ENCODE measurements at regions not wholly inside any gene's neighbourhood (a gene's known extent, or its start where the extent isn't known, plus 50 kb on each side); places are given as distances from the start of the nearest gene placed in this dataset.
"Not testable (repeated sequence)": the region's sequence is repeated elsewhere in the genome, so short reads cannot be mapped to it uniquely, and the experiment has no call there.

DNA sequence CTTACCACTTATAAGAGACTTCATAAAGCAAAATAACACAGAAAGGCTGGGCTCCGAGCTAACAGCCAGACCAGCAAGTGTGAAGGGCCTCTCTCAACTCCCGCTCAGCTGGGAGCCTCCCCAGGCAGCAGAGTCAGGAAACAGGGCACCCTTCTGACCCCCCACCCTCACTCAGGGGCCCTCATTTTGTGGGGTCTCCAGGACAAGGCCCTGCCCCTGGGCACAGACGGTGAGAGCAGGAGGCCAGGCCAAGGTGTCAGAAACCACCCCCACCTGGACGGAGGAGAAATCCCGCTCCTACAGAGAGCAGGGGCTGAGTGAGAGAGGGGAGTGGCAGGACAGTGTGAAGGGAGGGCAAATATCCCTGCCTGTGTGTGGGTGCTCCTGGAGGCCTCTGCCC is 135.8 kb upstream of the FOXD4L5 start:
- no peak overlapping the region for H3K27ac Mint-ChIP-seq
- peaks cover 8% of the 10 kb centered on the region for H3K27me3 Mint-ChIP-seq (ENCODE audit: insufficient read depth, low read depth, poor library complexity)
- H3K27me3 ChIP-seq (ENCODE audit: insufficient read depth) = no peaks in the 10 kb centered on the region
- H3K4me3 Mint-ChIP-seq = no peak overlapping the region
- ATAC-seq (no peak), DNase-seq (ENCODE audit: low spot score) (no peak)
- H3K4me1 Mint-ChIP-seq = no peaks in the 10 kb centered on the region; the same call in 2 of the 3 replicates
- no peak overlapping the region for H2AFZ ChIP-seq
- no peaks in the 10 kb centered on the region for H3K9me2 ChIP-seq (ENCODE audit: insufficient read depth)
- H3K27ac ChIP-seq (ENCODE audit: low read depth) = no peak overlapping the region
- no peak overlapping the region for H3K4me3 ChIP-seq
- H3K9me3 Mint-ChIP-seq = peaks cover 91% of the 10 kb centered on the region
- H3K4me1 ChIP-seq (ENCODE audit: insufficient read depth) = no peaks in the 10 kb centered on the region
- peaks cover 41% of the 10 kb centered on the region for H3K36me3 Mint-ChIP-seq (ENCODE audit: low read depth)
- no peak for TF ChIP-seq STAT1 (IDR thresholded peaks at IDR 0.05; ENCODE audit: unreplicated experiment)
- TF ChIP-seq, protein P1, sequence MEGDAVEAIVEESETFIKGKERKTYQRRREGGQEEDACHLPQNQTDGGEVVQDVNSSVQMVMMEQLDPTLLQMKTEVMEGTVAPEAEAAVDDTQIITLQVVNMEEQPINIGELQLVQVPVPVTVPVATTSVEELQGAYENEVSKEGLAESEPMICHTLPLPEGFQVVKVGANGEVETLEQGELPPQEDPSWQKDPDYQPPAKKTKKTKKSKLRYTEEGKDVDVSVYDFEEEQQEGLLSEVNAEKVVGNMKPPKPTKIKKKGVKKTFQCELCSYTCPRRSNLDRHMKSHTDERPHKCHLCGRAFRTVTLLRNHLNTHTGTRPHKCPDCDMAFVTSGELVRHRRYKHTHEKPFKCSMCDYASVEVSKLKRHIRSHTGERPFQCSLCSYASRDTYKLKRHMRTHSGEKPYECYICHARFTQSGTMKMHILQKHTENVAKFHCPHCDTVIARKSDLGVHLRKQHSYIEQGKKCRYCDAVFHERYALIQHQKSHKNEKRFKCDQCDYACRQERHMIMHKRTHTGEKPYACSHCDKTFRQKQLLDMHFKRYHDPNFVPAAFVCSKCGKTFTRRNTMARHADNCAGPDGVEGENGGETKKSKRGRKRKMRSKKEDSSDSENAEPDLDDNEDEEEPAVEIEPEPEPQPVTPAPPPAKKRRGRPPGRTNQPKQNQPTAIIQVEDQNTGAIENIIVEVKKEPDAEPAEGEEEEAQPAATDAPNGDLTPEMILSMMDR (conservative IDR thresholded peaks at IDR 0.05; ENCODE audit: low read depth in 2 of 2) = no peak
- TF ChIP-seq REST (IDR thresholded peaks at IDR 0.05; ENCODE audit: unreplicated experiment) = no peak
- TF ChIP-seq NANOG (IDR thresholded peaks at IDR 0.05; ENCODE audit: borderline replicate concordance) = no peak
- TF ChIP-seq CREB1 (CRISPR knock-in tag; IDR thresholded peaks at IDR 0.05; ENCODE audit: low read depth) = no peak
- no peak for TF ChIP-seq EZH2phosphoT487 (IDR thresholded peaks at IDR 0.05; ENCODE audit: unreplicated experiment)
- no peak for TF ChIP-seq EZH2 (IDR thresholded peaks at IDR 0.05; ENCODE audit: low read depth, unreplicated experiment)
- no peak for TF ChIP-seq ZNF331 (CRISPR knock-in tag; IDR thresholded peaks at IDR 0.05; ENCODE audit: low read depth)
- no peak for TF ChIP-seq ZNF114 (CRISPR knock-in tag; IDR thresholded peaks at IDR 0.05)
- no peaks in the 10 kb centered on the region for H3K36me3 ChIP-seq (ENCODE audit: insufficient read depth)
- H3K79me2 ChIP-seq (replicated peaks; ENCODE audit: insufficient read depth) = no peaks in the 10 kb centered on the region
- H3F3A ChIP-seq (replicated peaks; ENCODE audit: low read depth) = no peaks in the 10 kb centered on the region
- no peaks in the 10 kb centered on the region for H4K20me1 ChIP-seq (replicated peaks; ENCODE audit: insufficient read depth)
- no peak overlapping the region for H3K4me2 ChIP-seq

GRCh38 chr9:65418966-65419365 is 134.0 kb upstream of the FOXD4L5 start:
- not testable (repeated sequence) for H3K36me3 ChIP-seq (ENCODE audit: insufficient read depth); ATAC-seq; H3K4me1 ChIP-seq (ENCODE audit: insufficient read depth); H3K27ac ChIP-seq (ENCODE audit: low read depth); H3K4me1 Mint-ChIP-seq; H3K27me3 ChIP-seq (ENCODE audit: insufficient read depth); DNase-seq (ENCODE audit: low spot score); H4K20me1 ChIP-seq (replicated peaks; ENCODE audit: insufficient read depth); H3F3A ChIP-seq (replicated peaks; ENCODE audit: low read depth); H3K27ac Mint-ChIP-seq; H3K27me3 Mint-ChIP-seq (ENCODE audit: insufficient read depth, low read depth, poor library complexity); H3K9me2 ChIP-seq (ENCODE audit: insufficient read depth); H3K4me3 Mint-ChIP-seq; H3K79me2 ChIP-seq (replicated peaks; ENCODE audit: insufficient read depth); H3K4me3 ChIP-seq; H3K4me2 ChIP-seq; H2AFZ ChIP-seq
- peaks cover 91% of the 10 kb centered on the region for H3K9me3 Mint-ChIP-seq
- peaks cover 43% of the 10 kb centered on the region for H3K36me3 Mint-ChIP-seq (ENCODE audit: low read depth)

DNA sequence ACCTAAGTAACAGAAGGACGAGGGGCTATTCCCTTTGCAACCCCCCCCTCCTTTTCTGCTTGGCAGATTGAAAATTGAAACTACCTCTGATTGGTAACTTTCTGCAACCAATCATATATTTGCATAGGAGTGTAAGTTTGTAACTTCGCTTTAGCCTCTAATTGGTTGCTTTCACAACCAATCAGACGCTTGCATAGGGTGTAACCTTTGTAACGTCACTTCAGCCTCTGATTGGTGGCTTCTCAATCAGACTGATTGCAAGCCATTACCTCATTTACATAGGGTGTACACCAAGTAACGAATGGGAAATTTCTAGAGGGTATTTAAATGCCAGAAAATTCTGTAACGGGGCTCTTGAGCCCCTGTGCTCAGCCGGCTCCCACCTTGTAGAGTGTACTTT is 131.9 kb upstream of the FOXD4L5 start:
- not testable (repeated sequence) for H3K4me2 ChIP-seq; H3K27me3 Mint-ChIP-seq (ENCODE audit: insufficient read depth, low read depth, poor library complexity); H3K4me3 ChIP-seq; H3K4me1 ChIP-seq (ENCODE audit: insufficient read depth); H3K27ac ChIP-seq (ENCODE audit: low read depth); H3K9me2 ChIP-seq (ENCODE audit: insufficient read depth); H3K4me3 Mint-ChIP-seq; H3K36me3 ChIP-seq (ENCODE audit: insufficient read depth); H3K4me1 Mint-ChIP-seq; ATAC-seq; H3K79me2 ChIP-seq (replicated peaks; ENCODE audit: insufficient read depth); H4K20me1 ChIP-seq (replicated peaks; ENCODE audit: insufficient read depth); H3K27me3 ChIP-seq (ENCODE audit: insufficient read depth); H2AFZ ChIP-seq; DNase-seq (ENCODE audit: low spot score); H3K27ac Mint-ChIP-seq; H3F3A ChIP-seq (replicated peaks; ENCODE audit: low read depth)
- Mint-ChIP-seq H3K9me3 (peaks cover 92% of the 10 kb centered on the region), H3K36me3 (ENCODE audit: low read depth) (peaks cover 39% of the 10 kb centered on the region)

- H3K27me3 Mint-ChIP-seq (ENCODE audit: insufficient read depth, low read depth, poor library complexity); H3K27me3 ChIP-seq (ENCODE audit: insufficient read depth); H3K27ac ChIP-seq (ENCODE audit: low read depth); H3F3A ChIP-seq (replicated peaks; ENCODE audit: low read depth); H3K36me3 ChIP-seq (ENCODE audit: insufficient read depth); H3K4me3 ChIP-seq; H3K27ac Mint-ChIP-seq; DNase-seq (ENCODE audit: low spot score); H3K4me1 ChIP-seq (ENCODE audit: insufficient read depth); H3K4me1 Mint-ChIP-seq; ATAC-seq; H3K4me2 ChIP-seq; H3K4me3 Mint-ChIP-seq; H2AFZ ChIP-seq; H3K79me2 ChIP-seq (replicated peaks; ENCODE audit: insufficient read depth); H4K20me1 ChIP-seq (replicated peaks; ENCODE audit: insufficient read depth); H3K9me2 ChIP-seq (ENCODE audit: insufficient read depth): not testable (repeated sequence)
- H3K36me3 Mint-ChIP-seq (ENCODE audit: low read depth) = peaks cover 41% of the 10 kb centered on the region
- H3K9me3 Mint-ChIP-seq = peaks cover 98% of the 10 kb centered on the region
Measured at GRCh38 chr9:65414249-65414648, 129.2 kb upstream of the FOXD4L5 start.

All from GM23338 (cell line).